HPDE6-E6E7 (cell line): ENCODE measurements at regions not wholly inside any gene's neighbourhood (a gene's known extent, or its start where the extent isn't known, plus 50 kb on each side); places are given as distances from the start of the nearest gene placed in this dataset.
A peak's percentile ranks its signal among the peaks of the same experiment; 100 is the strongest.

ENCODE experiments used
- DNase-seq: peaks from one replicate; pipeline ENCODE4 v3.0.0; 2011; ENCODE audit warnings: missing footprints; ENCODE audit errors: extremely low spot score

GRCh38 chr5:165184183-165184582, 1678.8 kb downstream of the MAT2B start:
- DNase-seq: no peak

GRCh38 chr5:165185716-165186115, 1680.3 kb downstream of the MAT2B start:
- no peak for DNase-seq

GRCh38 chr5:165187815-165188214, 1682.4 kb downstream of the MAT2B start:
- DNase-seq: no peak

- DNase-seq: no peak
Measured at GRCh38 chr5:165188556-165189175, 1683.2 kb downstream of the MAT2B start.

GRCh38 chr5:165196961-165197360, 1691.5 kb downstream of the MAT2B start:
- no peak for DNase-seq

GRCh38 chr5:165201369-165201768, 1696.0 kb downstream of the MAT2B start:
- DNase-seq: no peak

- no peak for DNase-seq
Measured at GRCh38 chr5:165201771-165202518, 1696.5 kb downstream of the MAT2B start.

GRCh38 chr5:165202519-165202910, 1697.1 kb downstream of the MAT2B start:
- DNase-seq: no peak

- DNase-seq: peak; percentile 1
Measured at GRCh38 chr5:165209101-165209727, 1703.8 kb downstream of the MAT2B start.

- DNase-seq: no peak
Measured at GRCh38 chr5:165224366-165225045, 1719.1 kb downstream of the MAT2B start.

- no peak for DNase-seq
Measured at GRCh38 chr5:165227515-165227914, 1722.1 kb downstream of the MAT2B start.

- no peak for DNase-seq
Measured at GRCh38 chr5:165228184-165228583, 1722.8 kb downstream of the MAT2B start.

GRCh38 chr5:165231821-165232508, 1726.5 kb downstream of the MAT2B start:
- no peak for DNase-seq

- no peak for DNase-seq
Measured at GRCh38 chr5:165232509-165233028, 1727.2 kb downstream of the MAT2B start.

GRCh38 chr5:165241811-165242210, 1736.4 kb downstream of the MAT2B start:
- no peak for DNase-seq

- DNase-seq: no peak
Measured at GRCh38 chr5:165242646-165243045, 1737.2 kb downstream of the MAT2B start.

- DNase-seq: no peak
Measured at GRCh38 chr5:165244407-165244806, 1739.0 kb downstream of the MAT2B start.

- no peak for DNase-seq
Measured at GRCh38 chr5:165258197-165258771, 1752.9 kb downstream of the MAT2B start.

GRCh38 chr5:165260426-165260825, 1755.0 kb downstream of the MAT2B start:
- DNase-seq: no peak

GRCh38 chr5:165263536-165263935, 1758.1 kb downstream of the MAT2B start:
- no peak for DNase-seq

GRCh38 chr5:165266939-165267338, 1761.5 kb downstream of the MAT2B start:
- DNase-seq: no peak
